A673 (cell line): ENCODE measurements at regions not wholly inside any gene's neighbourhood (a gene's known extent, or its start where the extent isn't known, plus 50 kb on each side); places are given as distances from the start of the nearest gene placed in this dataset.

Experiments used
- BruUV-seq: library from RNA; stranded (reverse); fragments of 400-500 nt; replicated peaks from 2 replicates; lab custom pipeline; 2021; lab: Mats Ljungman, UMichigan
- CTCF ChIA-PET: fragments of 300-600 bp; sonication (Branson Sonifier 250); formaldehyde crosslinking; loops from one replicate; lab custom pipeline; 2022; ENCODE audit warnings: antibody characterized with exemption; lab: Charles Lee
- POLR2A ChIA-PET: fragments of 300-600 bp; sonication (Branson Sonifier 250); formaldehyde crosslinking; loops from one replicate; lab custom pipeline; 2022; ENCODE audit warnings: antibody characterized with exemption; ENCODE audit not compliant: low non-redundant PET; lab: Charles Lee
- DNase-seq: peaks from one replicate; pipeline ENCODE4 v3.0.0-alpha.2; 2015; ENCODE audit warnings: low spot score
- H3K27ac ChIP-seq: fragments of 200-600 bp; sonication (generic); 2 replicates; pipeline ENCODE4 v1.5.1; 2016; ENCODE audit warnings: mixed run types, low read depth, mild to moderate bottlenecking, mixed read lengths, antibody characterized with exemption, low read length; ENCODE audit not compliant: poor library complexity, severe bottlenecking
- H3K27me3 ChIP-seq: fragments of 200-600 bp; sonication (generic); replicated peaks from 2 replicates; pipeline ENCODE4 v1.6.1; 2017; ENCODE audit warnings: mixed run types, low read depth, mild to moderate bottlenecking, mixed read lengths, antibody characterized with exemption, low read length; ENCODE audit not compliant: insufficient read depth, poor library complexity
- H3K36me3 ChIP-seq: fragments of 200-600 bp; sonication (generic); 2 replicates; pipeline ENCODE4 v1.6.1; 2016; ENCODE audit warnings: mixed run types, mild to moderate bottlenecking, mixed read lengths, antibody characterized with exemption, low read length; ENCODE audit not compliant: insufficient read depth, poor library complexity, severe bottlenecking
- H3K4me1 ChIP-seq: fragments of 200-600 bp; sonication (generic); 2 replicates; pipeline ENCODE4 v1.6.1; 2017; ENCODE audit warnings: mixed run types, mild to moderate bottlenecking, mixed read lengths, antibody characterized with exemption, low read length; ENCODE audit not compliant: insufficient read depth, poor library complexity, severe bottlenecking
- H3K4me3 ChIP-seq: fragments of 200-600 bp; sonication (generic); 2 replicates; pipeline ENCODE4 v1.5.1; 2016; ENCODE audit warnings: low read depth, mixed run types, mild to moderate bottlenecking, mixed read lengths, low read length; ENCODE audit not compliant: poor library complexity, severe bottlenecking
- H3K9me3 ChIP-seq: fragments of 200-600 bp; sonication (generic); 2 replicates; pipeline ENCODE4 v1.6.1; 2016; ENCODE audit warnings: mixed run types, low read depth, mild to moderate bottlenecking, mixed read lengths, antibody characterized with exemption, low read length; ENCODE audit not compliant: poor library complexity, severe bottlenecking
- CTCF ChIP-seq: fragments of 300-800, 200-600 bp; sonication (generic); conservative IDR thresholded peaks from 2 replicates; pipeline ENCODE4 v1.5.1; 2017; ENCODE audit warnings: low read depth, mild to moderate bottlenecking, antibody characterized with exemption, low read length, moderate library complexity, mixed read lengths
- EZH2 ChIP-seq: fragments of 200-600 bp; sonication (generic); IDR thresholded peaks from 2 replicates; pipeline ENCODE4 v1.6.1; 2017; ENCODE audit warnings: borderline replicate concordance, low read depth, mild to moderate bottlenecking, mixed read lengths, antibody characterized with exemption, low read length; ENCODE audit not compliant: poor library complexity, severe bottlenecking
- intact Hi-C: fragments of 100-400 bp; cut with micrococcal nuclease; formaldehyde crosslinking; loops from one replicate; pipeline ENCODE4 v1.10.0; 2022; ENCODE audit not compliant: unreplicated experiment

DNA sequence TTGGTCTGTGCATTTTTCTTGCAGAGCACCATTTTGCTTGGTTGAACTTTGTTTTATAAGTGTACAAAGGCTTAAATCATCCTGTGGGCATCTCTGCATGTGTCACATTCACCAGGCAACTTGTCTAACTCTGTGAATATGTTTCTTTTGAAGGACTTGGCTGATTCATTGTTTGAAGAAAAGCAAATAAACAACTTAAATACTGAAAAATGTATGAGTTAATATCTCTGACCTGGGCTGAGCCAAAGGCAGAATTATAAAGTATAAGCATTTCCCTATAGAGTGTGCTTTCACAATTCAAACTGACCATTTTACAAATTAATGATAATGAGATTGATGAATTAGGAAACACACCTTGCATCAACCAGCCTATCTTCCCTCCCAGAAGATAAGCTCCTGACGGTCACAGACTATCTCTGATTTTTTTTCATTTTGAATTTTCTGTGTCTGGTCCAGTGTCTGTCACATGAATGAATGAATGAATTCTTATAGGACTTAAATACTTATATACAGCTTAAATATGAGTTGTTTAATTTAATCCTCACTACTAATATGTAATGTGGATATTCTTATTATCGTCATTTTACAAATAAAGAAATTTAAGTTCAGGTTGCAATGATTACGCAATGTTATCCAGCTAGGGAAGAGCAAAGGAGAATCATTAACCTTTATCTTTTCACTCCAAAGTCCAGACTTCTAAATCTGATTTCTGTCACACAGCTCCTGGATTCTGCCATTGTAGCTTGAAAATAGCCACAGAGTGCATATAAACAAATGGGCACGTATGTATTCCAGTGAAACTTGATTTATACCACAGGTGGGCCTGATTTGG is 182.0 kb upstream of the PHYHIPL start:
- H3K27ac ChIP-seq: no peak overlapping the region
- no peak for DNase-seq
- no peak overlapping the region for H3K4me3 ChIP-seq
- H3K4me1 ChIP-seq: no peaks in the 10 kb centered on the region
- TF ChIP-seq CTCF: no peak
- TF ChIP-seq EZH2: no peak
- H3K27me3 ChIP-seq: no peaks in the 10 kb centered on the region
- ChIA-PET POLR2A (no interaction called here), CTCF (no interaction called here)
- no TSS peak for BruUV-seq
- no peaks in the 10 kb centered on the region for H3K36me3 ChIP-seq
- no peaks in the 10 kb centered on the region for H3K9me3 ChIP-seq
- intact Hi-C loops: no loop called here

GRCh38 chr10:58995058-58995596 is 181.3 kb upstream of the PHYHIPL start:
- intact Hi-C loops: no loop called here

GRCh38 chr10:58996063-58996462 is 180.4 kb upstream of the PHYHIPL start:
- intact Hi-C loops: no loop called here
- Histone ChIP-seq H3K4me3 (no peak overlapping the region), H3K9me3 (no peaks in the 10 kb centered on the region), H3K27ac (no peak overlapping the region), H3K27me3 (no peaks in the 10 kb centered on the region), H3K36me3 (no peaks in the 10 kb centered on the region), H3K4me1 (no peaks in the 10 kb centered on the region)
- DNase-seq: no peak
- no TSS peak for BruUV-seq
- TF ChIP-seq CTCF: no peak
- TF ChIP-seq EZH2: no peak
- POLR2A ChIA-PET: no interaction called here
- CTCF ChIA-PET: no interaction called here

More at GRCh38 chr10:58995058-58995596, 181.3 kb upstream of the PHYHIPL start:
- CTCF ChIA-PET: no interaction called here
- POLR2A ChIA-PET: no interaction called here
- no peaks in the 10 kb centered on the region for H3K9me3 ChIP-seq
- BruUV-seq: no TSS peak
- H3K4me3 ChIP-seq: no peak overlapping the region
- no peaks in the 10 kb centered on the region for H3K27me3 ChIP-seq
- no peaks in the 10 kb centered on the region for H3K4me1 ChIP-seq
- DNase-seq: peak; percentile 13
- TF ChIP-seq EZH2 (no peak), CTCF (no peak)
- H3K36me3 ChIP-seq: no peaks in the 10 kb centered on the region
- H3K27ac ChIP-seq: no peak overlapping the region
